ENCODE measurements at regions not wholly inside any gene's neighbourhood (a gene's known extent, or its start where the extent isn't known, plus 50 kb on each side); places are given as distances from the start of the nearest gene placed in this dataset.

DNA sequence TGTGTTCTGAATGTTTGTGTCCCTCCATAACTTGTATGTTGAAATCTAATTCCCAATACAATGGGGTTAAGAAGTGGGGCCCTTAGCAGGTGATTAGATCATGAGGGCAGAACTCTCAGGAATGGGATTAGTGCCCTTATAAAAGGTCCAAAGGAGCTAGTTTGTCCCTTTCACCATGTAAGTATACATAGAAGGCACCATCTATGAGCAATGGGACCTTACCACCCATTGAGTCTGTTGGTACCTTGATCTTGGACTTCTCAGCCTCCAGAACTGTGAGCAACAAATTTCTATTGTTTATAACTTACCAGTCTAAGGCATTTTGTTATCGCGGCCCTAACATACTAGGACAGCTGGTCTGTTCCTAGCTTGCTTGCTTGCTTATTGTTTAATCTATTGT, 106.3 kb downstream of the MYCN start:
- TF ChIP-seq, protein P1, sequence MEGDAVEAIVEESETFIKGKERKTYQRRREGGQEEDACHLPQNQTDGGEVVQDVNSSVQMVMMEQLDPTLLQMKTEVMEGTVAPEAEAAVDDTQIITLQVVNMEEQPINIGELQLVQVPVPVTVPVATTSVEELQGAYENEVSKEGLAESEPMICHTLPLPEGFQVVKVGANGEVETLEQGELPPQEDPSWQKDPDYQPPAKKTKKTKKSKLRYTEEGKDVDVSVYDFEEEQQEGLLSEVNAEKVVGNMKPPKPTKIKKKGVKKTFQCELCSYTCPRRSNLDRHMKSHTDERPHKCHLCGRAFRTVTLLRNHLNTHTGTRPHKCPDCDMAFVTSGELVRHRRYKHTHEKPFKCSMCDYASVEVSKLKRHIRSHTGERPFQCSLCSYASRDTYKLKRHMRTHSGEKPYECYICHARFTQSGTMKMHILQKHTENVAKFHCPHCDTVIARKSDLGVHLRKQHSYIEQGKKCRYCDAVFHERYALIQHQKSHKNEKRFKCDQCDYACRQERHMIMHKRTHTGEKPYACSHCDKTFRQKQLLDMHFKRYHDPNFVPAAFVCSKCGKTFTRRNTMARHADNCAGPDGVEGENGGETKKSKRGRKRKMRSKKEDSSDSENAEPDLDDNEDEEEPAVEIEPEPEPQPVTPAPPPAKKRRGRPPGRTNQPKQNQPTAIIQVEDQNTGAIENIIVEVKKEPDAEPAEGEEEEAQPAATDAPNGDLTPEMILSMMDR (IDR thresholded peaks at IDR 0.05) = no peak
- no peak for TF ChIP-seq ZFX (IDR thresholded peaks at IDR 0.05; ENCODE audit: borderline replicate concordance)

All from 22Rv1 (cell line).